CD14-positive monocyte (primary cell): ENCODE measurements at regions not wholly inside any gene's neighbourhood (a gene's known extent, or its start where the extent isn't known, plus 50 kb on each side); places are given as distances from the start of the nearest gene placed in this dataset.

ENCODE experiments used
- DNase-seq, 3 donors: peaks; one replicate each; pipeline ENCODE4 v3.0.0-alpha.2; 2011 to 2022
- H2AFZ ChIP-seq: 2 replicates; pipeline ENCODE4 v1.6.0; 2012; ENCODE audit warnings: mild to moderate bottlenecking, low read depth, low read length, inconsistent platforms; ENCODE audit not compliant: insufficient read depth, poor library complexity, severe bottlenecking
- H3K27ac ChIP-seq, 2 donors: 1 replicate in 1 of 2; 2 replicates in 1 of 2; pipeline ENCODE4 v1.5.1; 2012 to 2013; ENCODE audit warnings: low read length in 2 of 2, control low read depth in 1 of 2, inconsistent platforms in 1 of 2, low read depth in 1 of 2, mild to moderate bottlenecking in 1 of 2
- H3K27me3 ChIP-seq, 2 donors: one replicate each; pipeline versions ENCODE4 v1.6.0 to v1.6.1; 2011 to 2013; ENCODE audit warnings: low read length in 2 of 2; ENCODE audit not compliant: control insufficient read depth in 2 of 2, insufficient read depth in 2 of 2
- H3K36me3 ChIP-seq, 2 donors: replicated peaks in 1 of 2; 1 replicate in 1 of 2; 2 replicates in 1 of 2; pipeline versions ENCODE4 v1.5.1 to v1.6.1; 2012 to 2013; ENCODE audit warnings: low read length in 2 of 2, control low read depth in 1 of 2, inconsistent platforms in 1 of 2, mild to moderate bottlenecking in 1 of 2; ENCODE audit not compliant: insufficient read depth in 2 of 2, control insufficient read depth in 1 of 2
- H3K4me1 ChIP-seq, 2 donors: 1 replicate in 1 of 2; 2 replicates in 1 of 2; pipeline versions ENCODE4 v1.5.1 to v1.6.1; 2012 to 2013; ENCODE audit warnings: low read length in 2 of 2, control low read depth in 1 of 2, inconsistent platforms in 1 of 2, mild to moderate bottlenecking in 1 of 2, moderate library complexity in 1 of 2; ENCODE audit not compliant: insufficient read depth in 2 of 2, control insufficient read depth in 1 of 2
- H3K4me2 ChIP-seq: replicated peaks from 2 replicates; pipeline ENCODE3; 2012; ENCODE audit warnings: low read length, moderate library complexity, mild to moderate bottlenecking; ENCODE audit not compliant: poor library complexity, severe bottlenecking; ENCODE audit errors: extremely low read depth
- H3K4me3 ChIP-seq, 3 experiments: fragments of 200-600 bp in 1 of 3; sonication (generic) in 1 of 3; replicated peaks in 1 of 3; 1 replicate in 2 of 3; 2 replicates in 1 of 3; pipeline ENCODE4 v1.5.1; 2011 to 2013; ENCODE audit warnings: low read length in 3 of 3, mild to moderate bottlenecking in 3 of 3, control low read depth in 2 of 3, low read depth in 2 of 3, inconsistent platforms in 1 of 3, moderate library complexity in 1 of 3
- H3K79me2 ChIP-seq: 2 replicates; pipeline ENCODE4 v1.6.0; 2012; ENCODE audit warnings: mild to moderate bottlenecking, control low read depth, inconsistent platforms, low read length, moderate library complexity; ENCODE audit not compliant: insufficient read depth
- H3K9ac ChIP-seq: 2 replicates; pipeline ENCODE4 v1.6.0; 2017; ENCODE audit warnings: low read length, mild to moderate bottlenecking; ENCODE audit not compliant: insufficient read depth, poor library complexity, severe bottlenecking
- H3K9me3 ChIP-seq, 2 donors: replicated peaks in 1 of 2; 1 replicate in 1 of 2; 2 replicates in 1 of 2; pipeline versions ENCODE4 v1.5.1 to v1.6.1; 2012 to 2013; ENCODE audit warnings: low read length in 2 of 2, control low read depth in 1 of 2; ENCODE audit not compliant: control insufficient read depth in 1 of 2, insufficient read depth in 1 of 2
- H4K20me1 ChIP-seq: 2 replicates; pipeline ENCODE4 v1.6.0; 2012; ENCODE audit warnings: mild to moderate bottlenecking, low read length, control low read depth, moderate library complexity; ENCODE audit not compliant: insufficient read depth
- H3K27ac Mint-ChIP-seq, 7 donors: one replicate each; pipeline ENCODE4 v1.8.0; 2020; ENCODE audit warnings: mild to moderate bottlenecking in 7 of 7, mixed read lengths in 7 of 7, moderate library complexity in 6 of 7, inconsistent platforms in 2 of 7
- H3K27me3 Mint-ChIP-seq, 3 donors: one replicate each; pipeline ENCODE4 v1.8.0; 2021 to 2022; ENCODE audit warnings: low read depth in 3 of 3, mild to moderate bottlenecking in 3 of 3, mixed read lengths in 3 of 3, moderate library complexity in 3 of 3, inconsistent platforms in 1 of 3
- H3K36me3 Mint-ChIP-seq, 2 donors: one replicate each; pipeline ENCODE4 v1.8.0; 2020; ENCODE audit warnings: mixed read lengths in 2 of 2, inconsistent platforms in 1 of 2, mild to moderate bottlenecking in 1 of 2
- H3K4me1 Mint-ChIP-seq: one replicate; pipeline ENCODE4 v1.8.0; 2020; ENCODE audit warnings: mild to moderate bottlenecking, mixed read lengths
- H3K4me3 Mint-ChIP-seq, 2 donors: one replicate each; pipeline ENCODE4 v1.8.0; 2020; ENCODE audit warnings: mild to moderate bottlenecking in 2 of 2, mixed read lengths in 2 of 2, moderate library complexity in 1 of 2
- H3K9me3 Mint-ChIP-seq, 7 donors: one replicate each; pipeline ENCODE4 v1.8.0; 2020 to 2022; ENCODE audit warnings: mixed read lengths in 7 of 7, mild to moderate bottlenecking in 6 of 7, moderate library complexity in 6 of 7, inconsistent platforms in 2 of 7
- CTCF ChIP-seq: fragments of 200-600 bp; IDR thresholded peaks from one replicate; pipeline ENCODE4 v1.8.0; 2022; ENCODE audit warnings: antibody characterized with exemption, mild to moderate bottlenecking
- WGBS: methylation state at CpG from one replicate; pipeline ENCODE4 v1.1.5; 2013; ENCODE audit warnings: missing lambda C conversion rate; ENCODE audit not compliant: insufficient coverage; 5-methylcytosine and 5-hydroxymethylcytosine counted together
- intact Hi-C, 2 donors: fragments of 100-400 bp; cut with micrococcal nuclease; formaldehyde crosslinking; loops; one replicate each; pipeline versions ENCODE4 v1.15.0 to v1.15.1; 2023

DNA sequence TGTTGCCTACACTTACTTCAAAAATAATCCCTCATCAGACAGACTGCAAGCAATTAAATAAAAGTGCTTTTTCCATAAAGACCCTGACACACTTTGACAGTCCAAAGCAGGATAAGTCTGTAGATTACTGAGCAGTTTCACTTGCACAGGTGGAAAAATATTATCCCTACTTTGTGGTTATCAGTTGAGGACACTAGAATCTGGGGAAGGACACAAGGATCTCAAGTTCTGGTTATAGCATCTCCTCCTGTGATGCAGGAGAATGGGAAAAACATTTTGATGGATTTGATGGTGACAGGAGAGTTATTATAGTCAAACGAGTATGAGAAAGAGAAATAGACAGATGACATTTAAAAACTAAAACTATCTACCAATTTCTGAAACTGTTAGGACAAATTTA is 122.9 kb upstream of the PCDH9 start:
- H3K4me1 ChIP-seq: no peaks in the 10 kb centered on the region
- H3K4me2 ChIP-seq: no peak overlapping the region
- H3K9me3 ChIP-seq: peaks cover 1 to 4% of the 10 kb centered on the region in 2 donors
- Mint-ChIP-seq H3K36me3 (no peaks in the 10 kb centered on the region), H3K9me3 (peaks cover under 1 to 7% (median 4%) of the 10 kb centered on the region in 7 donors), H3K27ac (no peak overlapping the region), H3K4me1 (no peaks in the 10 kb centered on the region), H3K4me3 (no peak overlapping the region), H3K27me3 (no peaks in the 10 kb centered on the region)
- H3K27ac ChIP-seq: no peak overlapping the region
- intact Hi-C loops: no loop called here
- no peaks in the 10 kb centered on the region for H3K36me3 ChIP-seq
- WGBS: no CpG with 5 or more reads among the region's 1 CpG
- TF ChIP-seq CTCF: no peak
- no peak overlapping the region for H2AFZ ChIP-seq
- H3K27me3 ChIP-seq: no peaks in the 10 kb centered on the region
- H3K79me2 ChIP-seq: no peaks in the 10 kb centered on the region
- no peak overlapping the region for H3K4me3 ChIP-seq
- H4K20me1 ChIP-seq: no peaks in the 10 kb centered on the region
- no peak overlapping the region for H3K9ac ChIP-seq
- no peak for DNase-seq

DNA sequence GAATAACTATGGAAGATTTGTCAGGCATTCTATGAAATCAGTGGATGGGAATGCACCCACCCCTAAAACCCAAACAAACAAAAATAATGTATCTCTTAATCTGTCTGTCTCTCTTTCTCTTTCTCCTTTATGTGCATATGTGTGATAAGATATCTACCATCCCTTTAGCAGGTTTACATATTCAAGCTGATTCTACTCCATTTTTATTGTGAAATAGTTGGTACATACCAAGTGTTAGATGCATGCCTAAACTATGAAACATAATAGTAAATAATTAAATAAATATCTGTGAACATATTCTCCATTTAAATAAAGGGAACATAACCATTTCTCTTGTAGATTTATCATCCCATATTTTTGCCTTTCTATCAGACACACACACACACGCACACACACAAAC is 121.8 kb upstream of the PCDH9 start:
- H3K27ac Mint-ChIP-seq: no peak overlapping the region
- Histone ChIP-seq H3K27ac (no peak overlapping the region), H3K4me3 (no peak overlapping the region), H3K4me2 (no peak overlapping the region), H2AFZ (no peak overlapping the region), H3K27me3 (no peaks in the 10 kb centered on the region), H3K79me2 (no peaks in the 10 kb centered on the region), H3K4me1 (no peaks in the 10 kb centered on the region), H3K9me3 (peaks cover 10% of the 10 kb centered on the region in 2 donors), H3K9ac (no peak overlapping the region), H3K36me3 (no peaks in the 10 kb centered on the region), H4K20me1 (no peaks in the 10 kb centered on the region)
- H3K36me3 Mint-ChIP-seq: no peaks in the 10 kb centered on the region
- H3K4me3 Mint-ChIP-seq: no peak overlapping the region
- peaks cover 4 to 15% (median 9%) of the 10 kb centered on the region in 7 donors for H3K9me3 Mint-ChIP-seq
- no peak for DNase-seq
- TF ChIP-seq CTCF: no peak
- intact Hi-C loops: no loop called here
- H3K27me3 Mint-ChIP-seq: no peaks in the 10 kb centered on the region
- no peaks in the 10 kb centered on the region for H3K4me1 Mint-ChIP-seq
- WGBS: no CpG with 5 or more reads among the region's 1 CpG
